ENCODE measurements at regions not wholly inside any gene's neighbourhood (a gene's known extent, or its start where the extent isn't known, plus 50 kb on each side); places are given as distances from the start of the nearest gene placed in this dataset.

- TF ChIP-seq CTCF (IDR thresholded peaks at IDR 0.05; ENCODE audit: control insufficient read depth, insufficient read depth, low read depth, low read length, missing control alignments): no peak
- DNase-seq (ENCODE audit: low read depth): no peak
- no peak overlapping the region for H3K4me3 ChIP-seq (ENCODE audit: control insufficient read depth, low read depth, low read length)
Observed at GRCh38 chr3:177414093-177414492, 216.8 kb upstream of the TBL1XR1 start.

GRCh38 chr3:177418787-177419186 is 221.5 kb upstream of the TBL1XR1 start:
- DNase-seq (ENCODE audit: low read depth): no peak
- no peak for TF ChIP-seq CTCF (IDR thresholded peaks at IDR 0.05; ENCODE audit: control insufficient read depth, insufficient read depth, low read depth, low read length, missing control alignments)

DNA sequence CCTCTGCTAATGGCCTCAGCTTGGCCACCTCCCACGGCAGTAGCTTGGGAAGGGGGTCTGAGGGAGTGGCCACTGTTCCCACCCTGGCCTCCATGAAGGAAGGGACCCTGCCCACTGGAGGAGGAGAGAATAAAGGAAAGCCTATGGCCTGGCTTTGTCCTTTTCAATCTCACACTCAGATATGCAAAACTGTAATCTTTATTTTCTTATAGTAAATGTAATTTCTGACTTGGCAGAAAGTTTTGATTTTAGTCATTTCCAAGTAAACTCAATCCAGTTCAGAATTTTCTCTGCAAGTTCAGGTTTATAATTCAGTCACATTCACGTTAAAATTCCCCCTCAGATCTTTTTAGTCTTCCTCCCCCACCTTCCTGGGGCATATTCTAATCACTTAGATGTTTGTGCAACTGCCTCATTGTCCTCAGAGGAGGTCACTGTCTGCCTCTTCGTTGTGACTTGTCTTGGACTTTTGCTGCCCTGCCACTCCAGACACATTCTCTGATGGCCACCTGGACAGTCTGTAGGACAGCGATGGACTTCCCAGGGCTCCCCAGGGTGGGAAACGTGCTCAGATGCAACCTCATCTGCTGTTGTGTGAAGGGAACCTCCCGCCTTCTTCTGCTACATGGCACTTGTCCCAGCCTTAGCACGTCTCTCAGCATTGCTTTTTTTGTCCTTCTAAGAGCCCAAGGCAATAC is 222.8 kb upstream of the TBL1XR1 start:
- DNase-seq (ENCODE audit: low read depth): no peak
- H3K4me3 ChIP-seq (ENCODE audit: control insufficient read depth, low read depth, low read length): no peak overlapping the region
- TF ChIP-seq CTCF (IDR thresholded peaks at IDR 0.05; ENCODE audit: control insufficient read depth, insufficient read depth, low read depth, low read length, missing control alignments): no peak

More at GRCh38 chr3:177418787-177419186, 221.5 kb upstream of the TBL1XR1 start:
- H3K4me3 ChIP-seq (ENCODE audit: control insufficient read depth, low read depth, low read length): no peak overlapping the region

- TF ChIP-seq CTCF (IDR thresholded peaks at IDR 0.05; ENCODE audit: control insufficient read depth, insufficient read depth, low read depth, low read length, missing control alignments): no peak
- H3K4me3 ChIP-seq (ENCODE audit: control insufficient read depth, low read depth, low read length): no peak overlapping the region
- DNase-seq (ENCODE audit: low read depth): no peak
Observed at GRCh38 chr3:177420651-177421480, 223.6 kb upstream of the TBL1XR1 start.

- no peak overlapping the region for H3K4me3 ChIP-seq (ENCODE audit: control insufficient read depth, low read depth, low read length)
- no peak for DNase-seq (ENCODE audit: low read depth)
- TF ChIP-seq CTCF (IDR thresholded peaks at IDR 0.05; ENCODE audit: control insufficient read depth, insufficient read depth, low read depth, low read length, missing control alignments): no peak
Observed at GRCh38 chr3:177421481-177421785, 224.2 kb upstream of the TBL1XR1 start.

GRCh38 chr3:177424521-177424920 is 227.2 kb upstream of the TBL1XR1 start:
- TF ChIP-seq CTCF (IDR thresholded peaks at IDR 0.05; ENCODE audit: control insufficient read depth, insufficient read depth, low read depth, low read length, missing control alignments): no peak
- no peak for DNase-seq (ENCODE audit: low read depth)
- no peak overlapping the region for H3K4me3 ChIP-seq (ENCODE audit: control insufficient read depth, low read depth, low read length)
